NCI-H2081 treated with DMSO at 0.1 percent for 48 hours (cell line): ENCODE measurements at regions not wholly inside any gene's neighbourhood (a gene's known extent, or its start where the extent isn't known, plus 50 kb on each side); places are given as distances from the start of the nearest gene placed in this dataset.
"Not testable (repeated sequence)": the region's sequence is repeated elsewhere in the genome, so short reads cannot be mapped to it uniquely, and the experiment has no call there.

Experiments used
- DNase-seq: peaks from one replicate; lab custom pipeline; 2025; lab: John Stamatoyannopoulos, UW

DNA sequence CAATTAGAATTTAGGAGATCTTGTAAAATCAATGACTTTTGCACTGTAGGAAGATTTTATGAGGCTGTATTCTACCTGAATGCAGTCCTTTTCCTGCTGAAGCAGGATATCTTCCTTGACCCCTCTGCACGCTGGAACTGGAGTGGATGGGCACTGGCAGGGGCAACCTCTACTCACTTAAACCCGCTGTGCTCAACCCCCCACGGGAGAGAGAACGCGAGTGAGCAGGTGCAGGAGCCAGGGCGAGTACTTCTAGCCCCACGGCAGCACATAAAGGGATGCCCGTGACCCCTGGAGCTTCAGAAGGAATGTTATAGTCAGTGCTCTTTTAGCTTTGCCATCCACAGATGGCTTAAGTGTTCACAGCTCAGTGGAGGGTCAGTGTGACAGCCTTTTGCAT is 1144.8 kb downstream of the EPHA7 start:
- no peak for DNase-seq

- no peak for DNase-seq
These were observed 1145.7 kb downstream of the EPHA7 start for GRCh38 chr6:92273694-92274093.

DNA sequence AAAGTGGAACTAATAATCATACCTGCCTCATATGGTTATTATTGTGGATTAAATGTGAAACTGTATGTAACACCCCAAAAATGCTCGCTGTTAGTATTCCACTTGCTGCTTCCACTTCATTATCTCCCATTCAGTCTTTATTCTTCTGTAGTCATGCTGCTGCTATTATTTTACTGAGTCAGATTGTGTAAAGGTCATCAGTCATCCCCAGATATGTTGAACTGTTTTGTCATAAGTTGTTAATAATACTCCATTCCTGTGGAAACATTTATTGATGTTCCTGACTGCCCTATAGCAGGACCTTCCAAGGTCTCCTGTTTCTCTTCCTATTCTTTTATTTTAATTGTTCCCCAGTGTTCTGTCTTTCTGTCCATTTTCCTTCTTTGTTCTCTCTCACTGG is 1148.3 kb downstream of the EPHA7 start:
- DNase-seq, result no peak

GRCh38 chr6:92270365-92270764 is 1149.0 kb downstream of the EPHA7 start:
- DNase-seq, result no peak

GRCh38 chr6:92267335-92267734 is 1152.0 kb downstream of the EPHA7 start:
- no peak for DNase-seq

- no peak for DNase-seq
These were observed 1155.5 kb downstream of the EPHA7 start for GRCh38 chr6:92263864-92264263.

DNA sequence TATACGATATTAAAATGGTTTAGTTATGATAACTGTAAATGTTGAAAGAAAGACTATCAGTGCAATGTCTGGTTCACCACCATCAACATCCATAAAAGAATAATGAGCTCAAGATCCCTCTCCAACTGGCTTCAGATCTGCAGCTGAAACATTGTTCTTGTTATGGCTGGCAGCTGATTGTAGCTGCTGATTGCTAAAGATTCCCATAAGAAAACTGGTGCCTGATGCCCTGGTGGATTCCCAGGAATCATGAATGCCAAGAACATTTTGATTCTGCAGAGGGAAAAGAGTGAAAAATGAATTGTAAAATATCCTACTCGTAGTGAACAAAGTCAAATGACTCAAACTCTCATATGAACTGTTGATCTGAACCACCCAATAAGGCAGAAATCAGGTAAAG is 1160.2 kb downstream of the EPHA7 start:
- no peak for DNase-seq

DNA sequence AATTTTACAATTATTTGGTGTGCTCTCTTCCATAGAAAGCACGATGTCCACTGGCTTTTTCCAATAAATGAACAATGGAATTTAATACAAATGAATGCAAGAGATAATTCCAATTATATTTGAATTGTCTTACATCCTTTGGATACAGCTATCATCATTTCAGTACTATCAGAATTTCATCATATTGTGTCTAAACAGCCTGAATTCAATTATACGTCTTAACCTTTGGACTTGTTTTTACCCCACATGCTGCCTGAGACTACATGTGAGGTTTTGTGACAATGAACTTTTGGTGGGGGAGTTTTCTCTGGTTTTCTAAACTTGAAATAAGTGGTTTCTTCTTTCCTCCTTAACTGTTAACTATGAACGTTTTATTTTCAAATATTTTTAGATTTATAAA is 1176.0 kb downstream of the EPHA7 start:
- no peak for DNase-seq

GRCh38 chr6:92231171-92231701 is 1188.1 kb downstream of the EPHA7 start:
- peak; percentile 14 for DNase-seq

DNA sequence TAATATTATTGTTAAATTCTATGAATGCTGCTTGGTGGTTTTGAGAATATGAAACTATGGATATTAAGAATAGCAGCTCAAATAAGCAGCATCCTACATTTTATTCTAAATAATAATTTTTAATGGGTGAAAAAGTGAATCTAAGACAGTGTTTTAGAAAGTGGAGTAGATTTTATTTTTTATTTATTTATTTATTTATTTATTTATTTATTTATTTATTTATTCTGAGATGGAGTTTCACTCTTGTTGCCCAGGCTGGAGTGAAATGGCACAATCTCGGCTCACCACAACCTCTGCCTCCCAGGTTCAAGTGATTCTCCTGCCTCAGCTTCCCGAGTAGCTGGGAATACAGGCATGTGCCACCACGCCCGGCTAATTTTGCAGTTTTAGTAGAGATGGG is 1199.4 kb downstream of the EPHA7 start:
- DNase-seq, result not testable (repeated sequence)

- DNase-seq, result no peak
These were observed 1202.6 kb downstream of the EPHA7 start for GRCh38 chr6:92216717-92217116.

- DNase-seq, result no peak
These were observed 1217.7 kb downstream of the EPHA7 start for GRCh38 chr6:92201618-92202017.

DNA sequence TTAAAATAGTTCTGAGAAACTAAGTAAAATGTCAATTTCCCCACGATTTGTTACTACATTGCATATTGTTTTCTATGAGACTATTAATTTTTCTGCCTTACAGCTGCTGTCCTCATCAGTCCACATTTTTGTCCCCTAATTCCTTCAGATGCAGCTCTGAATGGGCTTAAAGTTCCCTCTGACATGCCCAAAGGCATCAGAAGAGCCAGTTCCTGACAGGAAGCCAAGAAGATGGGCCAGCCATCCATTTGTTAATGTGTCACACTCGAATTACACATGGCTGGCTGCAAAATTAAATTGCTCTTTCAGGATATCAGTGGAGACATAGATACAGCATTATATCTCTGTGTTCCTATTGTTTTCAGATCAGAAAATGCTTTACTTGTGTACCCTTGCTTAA is 1223.0 kb downstream of the EPHA7 start:
- DNase-seq, result no peak

DNA sequence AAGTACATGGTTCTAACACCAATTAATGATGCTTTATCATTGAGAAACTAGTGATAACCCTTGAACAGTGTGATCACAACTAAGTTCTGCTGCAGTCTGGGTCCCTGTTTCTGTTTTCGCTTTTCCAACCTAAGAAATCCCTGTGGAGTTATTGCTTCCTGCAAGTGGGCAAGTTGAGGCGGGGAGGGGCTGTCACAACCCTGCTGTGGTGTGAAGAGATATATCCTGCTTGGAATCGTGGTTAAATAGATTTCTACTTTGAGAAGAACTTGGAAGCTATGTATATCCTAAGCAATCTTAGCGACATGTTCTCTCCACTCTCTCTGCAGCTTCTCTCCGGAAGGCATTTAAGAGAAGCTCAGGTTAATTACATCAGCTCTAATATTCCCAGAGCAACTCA is 1223.6 kb downstream of the EPHA7 start:
- DNase-seq, result no peak

GRCh38 chr6:92188016-92188415 is 1231.3 kb downstream of the EPHA7 start:
- no peak for DNase-seq

DNA sequence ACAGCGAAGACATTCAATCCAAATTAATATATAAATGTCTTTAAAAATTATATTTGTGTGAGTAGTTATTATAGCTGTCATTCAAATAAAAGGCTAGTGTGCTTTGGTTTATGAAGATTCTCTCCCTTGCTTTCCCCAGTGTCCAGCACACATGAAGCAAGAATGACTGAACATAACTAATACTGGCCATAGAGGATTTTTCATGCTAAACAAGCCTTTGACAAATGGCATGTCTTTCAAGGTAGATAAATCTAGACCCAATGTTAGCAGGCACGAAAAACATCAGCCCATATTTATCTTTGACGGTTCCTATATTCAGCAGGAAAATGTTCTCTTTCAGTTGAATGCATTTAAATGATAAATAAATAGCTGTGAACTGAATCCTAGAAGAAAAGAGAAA is 1234.4 kb downstream of the EPHA7 start:
- no peak for DNase-seq

GRCh38 chr6:92181347-92181746 is 1238.0 kb downstream of the EPHA7 start:
- no peak for DNase-seq

DNA sequence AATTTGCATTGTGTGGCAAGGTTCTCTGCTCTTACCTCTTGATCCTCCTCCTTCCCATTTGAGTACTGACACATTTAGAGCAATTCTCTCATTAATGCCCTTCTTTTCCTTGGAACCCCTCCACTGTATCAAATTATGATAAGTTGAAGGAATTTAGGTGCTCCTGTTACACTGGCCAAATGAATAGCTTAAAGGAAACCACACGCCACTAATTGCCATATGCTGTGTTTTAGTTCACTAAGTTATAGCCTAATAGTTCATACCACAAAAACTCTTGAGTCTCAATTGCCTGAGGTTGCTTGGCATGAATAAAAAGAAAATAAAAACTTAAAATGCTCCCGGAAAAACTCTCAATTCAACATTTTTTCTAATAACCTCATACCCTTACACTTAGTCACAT is 1239.3 kb downstream of the EPHA7 start:
- DNase-seq, result no peak

- DNase-seq, result no peak
These were observed 1242.7 kb downstream of the EPHA7 start for GRCh38 chr6:92176666-92177065.

DNA sequence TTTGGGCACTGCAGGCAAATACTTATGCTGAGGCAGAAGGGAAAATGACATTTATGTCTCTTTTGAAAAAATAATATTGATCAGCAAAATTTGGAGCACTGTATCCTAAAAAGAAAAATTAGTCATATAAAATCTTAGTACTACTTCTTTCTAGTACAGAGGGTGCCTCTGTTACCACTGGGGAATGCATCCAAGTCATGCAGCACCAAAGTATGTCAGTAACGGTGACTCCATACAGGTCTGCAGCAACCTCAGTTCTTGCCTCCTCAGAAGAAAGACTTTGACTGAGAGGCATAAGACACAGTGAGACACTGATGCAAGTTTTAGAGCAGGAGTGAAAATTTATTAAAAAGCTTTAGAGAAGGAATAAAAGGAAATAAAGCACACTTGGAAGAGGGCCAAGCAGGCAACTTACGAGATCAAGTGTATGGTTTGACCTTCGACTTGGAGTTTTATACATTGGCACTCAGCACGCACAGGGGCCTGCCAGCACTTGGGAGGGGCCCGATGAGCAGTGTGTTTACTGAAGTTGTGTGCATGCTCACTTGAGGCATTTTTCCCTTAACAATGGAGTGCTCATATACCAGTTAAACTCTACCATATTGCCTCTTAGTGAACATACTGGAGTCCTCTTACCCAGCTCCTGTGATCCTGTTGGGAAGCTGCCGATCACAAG is 1244.8 kb downstream of the EPHA7 start:
- no peak for DNase-seq

DNA sequence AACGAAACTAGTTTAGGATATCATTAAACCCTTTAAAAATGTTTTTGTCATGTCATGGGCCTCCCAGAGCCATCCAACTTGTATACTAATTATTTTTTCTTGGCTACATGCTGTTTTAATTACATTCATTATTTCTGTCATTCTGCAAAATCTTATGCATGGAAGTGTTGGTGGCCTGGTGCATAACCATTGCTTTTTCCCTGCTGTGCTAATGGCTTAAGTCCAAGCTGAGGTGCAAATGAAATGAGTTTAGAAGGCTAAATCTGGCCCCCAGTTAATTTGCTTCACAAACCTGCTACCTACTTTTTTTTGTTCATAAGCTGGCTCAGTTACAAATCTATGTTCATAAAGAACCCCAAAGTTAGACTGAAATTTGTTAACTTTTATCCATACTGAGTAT is 1249.9 kb downstream of the EPHA7 start:
- DNase-seq, result no peak

GRCh38 chr6:92166666-92167065 is 1252.7 kb downstream of the EPHA7 start:
- no peak for DNase-seq

DNA sequence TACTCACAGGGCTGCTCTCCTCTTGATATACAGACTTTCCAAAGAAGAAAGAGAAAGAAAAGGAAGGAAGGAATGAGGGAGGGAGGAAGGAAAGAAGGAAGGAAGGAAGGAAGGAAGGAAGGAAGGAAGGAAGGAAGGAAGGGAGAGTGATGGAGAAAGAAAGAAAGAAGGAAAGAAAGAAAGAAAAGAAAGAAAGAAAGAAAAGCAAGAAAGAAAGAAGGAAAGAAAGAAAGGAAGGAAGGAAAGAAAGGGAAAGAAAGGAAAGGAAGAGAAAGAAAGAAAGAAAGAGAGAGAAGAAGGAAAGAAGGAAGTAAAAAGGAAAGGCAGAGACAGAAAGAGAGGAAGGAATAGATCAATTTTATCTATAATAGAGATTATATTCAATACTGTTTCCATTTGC is 1257.4 kb downstream of the EPHA7 start:
- DNase-seq, result no peak

GRCh38 chr6:92160226-92160625 is 1259.1 kb downstream of the EPHA7 start:
- DNase-seq, result no peak
